ENCODE measurements at regions not wholly inside any gene's neighbourhood (a gene's known extent, or its start where the extent isn't known, plus 50 kb on each side); places are given as distances from the start of the nearest gene placed in this dataset.

- DNase-seq (ENCODE audit: low spot score) (peak; percentile 16), ATAC-seq (ENCODE audit: insufficient number of reproducible peaks, low FRiP score, low read depth) (peak; percentile 44)
- TF ChIP-seq, protein P1, sequence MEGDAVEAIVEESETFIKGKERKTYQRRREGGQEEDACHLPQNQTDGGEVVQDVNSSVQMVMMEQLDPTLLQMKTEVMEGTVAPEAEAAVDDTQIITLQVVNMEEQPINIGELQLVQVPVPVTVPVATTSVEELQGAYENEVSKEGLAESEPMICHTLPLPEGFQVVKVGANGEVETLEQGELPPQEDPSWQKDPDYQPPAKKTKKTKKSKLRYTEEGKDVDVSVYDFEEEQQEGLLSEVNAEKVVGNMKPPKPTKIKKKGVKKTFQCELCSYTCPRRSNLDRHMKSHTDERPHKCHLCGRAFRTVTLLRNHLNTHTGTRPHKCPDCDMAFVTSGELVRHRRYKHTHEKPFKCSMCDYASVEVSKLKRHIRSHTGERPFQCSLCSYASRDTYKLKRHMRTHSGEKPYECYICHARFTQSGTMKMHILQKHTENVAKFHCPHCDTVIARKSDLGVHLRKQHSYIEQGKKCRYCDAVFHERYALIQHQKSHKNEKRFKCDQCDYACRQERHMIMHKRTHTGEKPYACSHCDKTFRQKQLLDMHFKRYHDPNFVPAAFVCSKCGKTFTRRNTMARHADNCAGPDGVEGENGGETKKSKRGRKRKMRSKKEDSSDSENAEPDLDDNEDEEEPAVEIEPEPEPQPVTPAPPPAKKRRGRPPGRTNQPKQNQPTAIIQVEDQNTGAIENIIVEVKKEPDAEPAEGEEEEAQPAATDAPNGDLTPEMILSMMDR (IDR thresholded peaks at IDR 0.05): no peak
- H3K4me1 ChIP-seq (ENCODE audit: control insufficient read depth in 1 of 2, low read depth in 2 of 2): peaks cover 4 to 16% of the 10 kb centered on the region in 2 donors
- H3K9me3 ChIP-seq: no peaks in the 10 kb centered on the region
- peak overlapping the region; percentile 30 to 57 for H3K27ac ChIP-seq
- H3K27me3 ChIP-seq (replicated peaks; ENCODE audit: insufficient read depth): no peaks in the 10 kb centered on the region
- H3K36me3 ChIP-seq: no peaks in the 10 kb centered on the region
- H3K4me3 ChIP-seq: peak overlapping the region; percentile 61
These were observed 93.6 kb upstream of the RASGEF1B start for GRCh38 chr4:81565142-81565870.

- Histone ChIP-seq H3K27me3 (replicated peaks; ENCODE audit: insufficient read depth) (no peaks in the 10 kb centered on the region), H3K36me3 (no peaks in the 10 kb centered on the region), H3K27ac (no peak overlapping the region), H3K4me1 (ENCODE audit: control insufficient read depth in 1 of 2, low read depth in 2 of 2) (peaks cover 4 to 16% of the 10 kb centered on the region in 2 donors), H3K4me3 (no peak overlapping the region), H3K9me3 (no peaks in the 10 kb centered on the region)
- TF ChIP-seq, protein P1 (IDR thresholded peaks at IDR 0.05): no peak
- ATAC-seq (ENCODE audit: insufficient number of reproducible peaks, low FRiP score, low read depth): no peak
- DNase-seq (ENCODE audit: low spot score): no peak
These were observed 92.3 kb upstream of the RASGEF1B start for GRCh38 chr4:81564025-81564424.

- TF ChIP-seq, protein P1 (IDR thresholded peaks at IDR 0.05): no peak
- ATAC-seq (ENCODE audit: insufficient number of reproducible peaks, low FRiP score, low read depth): no peak
- no peak overlapping the region for H3K27ac ChIP-seq
- peaks cover 4 to 16% of the 10 kb centered on the region in 2 donors for H3K4me1 ChIP-seq (ENCODE audit: control insufficient read depth in 1 of 2, low read depth in 2 of 2)
- H3K36me3 ChIP-seq: no peaks in the 10 kb centered on the region
- H3K4me3 ChIP-seq: no peak overlapping the region
- H3K9me3 ChIP-seq: no peaks in the 10 kb centered on the region
- DNase-seq (ENCODE audit: low spot score): no peak
- H3K27me3 ChIP-seq (replicated peaks; ENCODE audit: insufficient read depth): no peaks in the 10 kb centered on the region
These were observed 90.4 kb upstream of the RASGEF1B start for GRCh38 chr4:81562093-81562492.

DNA sequence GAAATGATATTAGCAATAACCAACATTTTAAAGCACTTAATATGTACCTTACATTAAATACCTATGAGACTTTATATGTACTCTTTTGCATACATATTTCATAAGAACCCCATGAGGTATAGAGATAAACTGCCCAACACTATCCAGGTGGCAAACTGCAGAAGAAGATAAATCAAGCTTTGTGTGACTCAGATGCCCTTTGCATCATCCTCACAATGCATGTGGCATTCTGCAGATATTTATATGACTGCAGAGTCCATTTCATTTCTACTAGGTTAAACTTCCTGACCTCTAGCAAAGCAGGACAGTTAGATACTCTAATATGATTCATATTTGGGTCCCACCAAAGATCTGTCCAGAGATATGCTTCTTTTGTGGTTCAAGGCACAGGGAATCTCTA, 85.6 kb upstream of the RASGEF1B start:
- ATAC-seq (ENCODE audit: insufficient number of reproducible peaks, low FRiP score, low read depth): no peak
- H3K27me3 ChIP-seq (replicated peaks; ENCODE audit: insufficient read depth): no peaks in the 10 kb centered on the region
- TF ChIP-seq, protein P1 (IDR thresholded peaks at IDR 0.05): no peak
- no peak for DNase-seq (ENCODE audit: low spot score)
- H3K27ac ChIP-seq: no peak overlapping the region
- H3K4me1 ChIP-seq (ENCODE audit: control insufficient read depth in 1 of 2, low read depth in 2 of 2): no peaks in the 10 kb centered on the region
- H3K9me3 ChIP-seq: no peaks in the 10 kb centered on the region
- no peak overlapping the region for H3K4me3 ChIP-seq
- H3K36me3 ChIP-seq: no peaks in the 10 kb centered on the region

DNA sequence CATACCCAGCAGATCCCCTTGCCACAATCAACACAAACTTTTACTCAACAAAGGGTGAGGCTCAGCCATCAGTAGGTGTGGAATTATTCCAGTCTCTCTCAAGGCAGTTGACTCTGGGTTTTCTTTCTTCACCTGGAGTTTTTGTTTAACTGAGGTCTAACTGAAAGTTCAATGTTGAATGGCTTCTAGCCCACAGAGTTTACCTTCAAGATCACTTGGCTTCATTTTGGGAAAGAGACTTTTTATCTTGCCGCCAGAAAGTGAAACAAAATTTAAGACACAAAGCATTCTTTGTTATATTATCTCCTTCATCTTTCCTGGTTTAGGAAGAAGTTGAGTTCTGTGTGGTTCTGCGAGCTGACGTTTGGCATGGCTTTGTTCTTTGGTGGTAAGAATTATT, 83.8 kb upstream of the RASGEF1B start:
- TF ChIP-seq, protein P1 (IDR thresholded peaks at IDR 0.05): no peak
- DNase-seq (ENCODE audit: low spot score) (no peak), ATAC-seq (ENCODE audit: insufficient number of reproducible peaks, low FRiP score, low read depth) (no peak)
- H3K4me1 ChIP-seq (ENCODE audit: control insufficient read depth in 1 of 2, low read depth in 2 of 2): no peaks in the 10 kb centered on the region
- H3K9me3 ChIP-seq: no peaks in the 10 kb centered on the region
- H3K27me3 ChIP-seq (replicated peaks; ENCODE audit: insufficient read depth): no peaks in the 10 kb centered on the region
- H3K27ac ChIP-seq: no peak overlapping the region
- no peaks in the 10 kb centered on the region for H3K36me3 ChIP-seq
- H3K4me3 ChIP-seq: no peak overlapping the region

All from thoracic aorta (tissue), 2 donors.